ENCODE measurements at regions not wholly inside any gene's neighbourhood (a gene's known extent, or its start where the extent isn't known, plus 50 kb on each side); places are given as distances from the start of the nearest gene placed in this dataset.

GRCh38 chr20:63126876-63127699, 88.8 kb downstream of the YTHDF1 start:
- 89 to 94% methylated on average over 9 to 18 of the region's 18 CpGs for WGBS, 2 experiments (ENCODE audit: insufficient coverage in 1 of 2, insufficient read length in 1 of 2)
- H3K36me3 Mint-ChIP-seq (ENCODE audit: low read depth): no peaks in the 10 kb centered on the region
- Histone ChIP-seq H3K4me1 (ENCODE audit: control insufficient read depth, insufficient read depth, low read length) (no peaks in the 10 kb centered on the region), H3K9me3 (ENCODE audit: control insufficient read depth, low read length) (no peaks in the 10 kb centered on the region), H3K36me3 (ENCODE audit: control insufficient read depth, insufficient read depth, low read length) (no peaks in the 10 kb centered on the region), H3K27me3 (ENCODE audit: control insufficient read depth, insufficient read depth, low read length, poor library complexity, severe bottlenecking) (peaks cover 5% of the 10 kb centered on the region), H3K27ac (ENCODE audit: low read depth, low read length) (no peak overlapping the region), H3K4me3 (ENCODE audit: low read length) (no peak overlapping the region), H3K9ac (ENCODE audit: extremely low read depth, low read length, poor library complexity, severe bottlenecking) (no peak overlapping the region)
- no peak overlapping the region for H3K4me3 Mint-ChIP-seq
- no peaks in the 10 kb centered on the region for H3K9me3 Mint-ChIP-seq
- no peak for TF ChIP-seq CTCF (conservative IDR thresholded peaks at IDR 0.05)
- no peaks in the 10 kb centered on the region for H3K4me1 Mint-ChIP-seq
- H3K27ac Mint-ChIP-seq: no peak overlapping the region
- no peaks in the 10 kb centered on the region for H3K27me3 Mint-ChIP-seq (ENCODE audit: insufficient read depth)
- peak; percentile 27 for DNase-seq

GRCh38 chr20:63125838-63126601, 89.9 kb downstream of the YTHDF1 start:
- Histone ChIP-seq H3K27ac (ENCODE audit: low read depth, low read length) (no peak overlapping the region), H3K9me3 (ENCODE audit: control insufficient read depth, low read length) (no peaks in the 10 kb centered on the region), H3K4me3 (ENCODE audit: low read length) (no peak overlapping the region), H3K27me3 (ENCODE audit: control insufficient read depth, insufficient read depth, low read length, poor library complexity, severe bottlenecking) (peaks cover 5% of the 10 kb centered on the region), H3K9ac (ENCODE audit: extremely low read depth, low read length, poor library complexity, severe bottlenecking) (no peak overlapping the region), H3K4me1 (ENCODE audit: control insufficient read depth, insufficient read depth, low read length) (no peaks in the 10 kb centered on the region), H3K36me3 (ENCODE audit: control insufficient read depth, insufficient read depth, low read length) (no peaks in the 10 kb centered on the region)
- no peak overlapping the region for H3K4me3 Mint-ChIP-seq
- WGBS, 2 experiments (ENCODE audit: insufficient coverage in 1 of 2, insufficient read length in 1 of 2): 81 to 82% methylated on average over 15 to 19 of the region's 19 CpGs
- DNase-seq: peak; percentile 35
- H3K27me3 Mint-ChIP-seq (ENCODE audit: insufficient read depth): no peaks in the 10 kb centered on the region
- H3K4me1 Mint-ChIP-seq: no peaks in the 10 kb centered on the region
- no peak overlapping the region for H3K27ac Mint-ChIP-seq
- TF ChIP-seq CTCF (conservative IDR thresholded peaks at IDR 0.05): no peak
- no peaks in the 10 kb centered on the region for H3K9me3 Mint-ChIP-seq
- H3K36me3 Mint-ChIP-seq (ENCODE audit: low read depth): no peaks in the 10 kb centered on the region

- Mint-ChIP-seq H3K27me3 (ENCODE audit: insufficient read depth) (no peaks in the 10 kb centered on the region), H3K36me3 (ENCODE audit: low read depth) (no peaks in the 10 kb centered on the region), H3K9me3 (no peaks in the 10 kb centered on the region), H3K4me3 (no peak overlapping the region), H3K4me1 (no peaks in the 10 kb centered on the region), H3K27ac (no peak overlapping the region)
- WGBS, 2 experiments (ENCODE audit: insufficient coverage in 1 of 2, insufficient read length in 1 of 2): 87 to 97% methylated on average over 5 of the region's 5 CpGs
- no peak overlapping the region for H3K27ac ChIP-seq (ENCODE audit: low read depth, low read length)
- peaks cover 5% of the 10 kb centered on the region for H3K27me3 ChIP-seq (ENCODE audit: control insufficient read depth, insufficient read depth, low read length, poor library complexity, severe bottlenecking)
- no peaks in the 10 kb centered on the region for H3K9me3 ChIP-seq (ENCODE audit: control insufficient read depth, low read length)
- peak; percentile 30 for DNase-seq
- H3K36me3 ChIP-seq (ENCODE audit: control insufficient read depth, insufficient read depth, low read length): no peaks in the 10 kb centered on the region
- H3K4me1 ChIP-seq (ENCODE audit: control insufficient read depth, insufficient read depth, low read length): no peaks in the 10 kb centered on the region
- no peak overlapping the region for H3K4me3 ChIP-seq (ENCODE audit: low read length)
- TF ChIP-seq CTCF (conservative IDR thresholded peaks at IDR 0.05): no peak
- H3K9ac ChIP-seq (ENCODE audit: extremely low read depth, low read length, poor library complexity, severe bottlenecking): no peak overlapping the region
Observed at GRCh38 chr20:63125581-63125837, 90.4 kb downstream of the YTHDF1 start.
